ENCODE measurements at regions not wholly inside any gene's neighbourhood (a gene's known extent, or its start where the extent isn't known, plus 50 kb on each side); places are given as distances from the start of the nearest gene placed in this dataset.

DNA sequence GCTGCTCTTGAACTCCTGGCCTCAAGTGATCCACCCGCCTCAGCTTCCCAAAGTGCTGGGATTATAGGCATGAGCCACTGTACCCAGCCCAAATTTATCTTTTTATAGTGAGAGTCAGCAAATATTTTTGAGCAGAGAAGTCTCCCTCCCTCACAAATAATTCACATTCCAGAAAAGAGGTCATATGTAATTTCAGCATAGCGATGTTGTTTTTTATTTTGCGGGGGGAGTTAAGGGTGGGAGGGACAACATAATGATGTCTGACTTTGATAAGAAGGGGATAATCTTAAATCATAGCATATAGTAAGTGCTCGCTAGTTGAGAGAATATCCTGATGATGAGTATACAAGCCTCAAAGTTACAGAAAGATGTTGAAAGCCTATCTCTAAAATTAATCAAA lies 1090.2 kb upstream of the ACVR2A start:
- DNase-seq (ENCODE audit: low spot score) = no peak
- TF ChIP-seq, protein P1, sequence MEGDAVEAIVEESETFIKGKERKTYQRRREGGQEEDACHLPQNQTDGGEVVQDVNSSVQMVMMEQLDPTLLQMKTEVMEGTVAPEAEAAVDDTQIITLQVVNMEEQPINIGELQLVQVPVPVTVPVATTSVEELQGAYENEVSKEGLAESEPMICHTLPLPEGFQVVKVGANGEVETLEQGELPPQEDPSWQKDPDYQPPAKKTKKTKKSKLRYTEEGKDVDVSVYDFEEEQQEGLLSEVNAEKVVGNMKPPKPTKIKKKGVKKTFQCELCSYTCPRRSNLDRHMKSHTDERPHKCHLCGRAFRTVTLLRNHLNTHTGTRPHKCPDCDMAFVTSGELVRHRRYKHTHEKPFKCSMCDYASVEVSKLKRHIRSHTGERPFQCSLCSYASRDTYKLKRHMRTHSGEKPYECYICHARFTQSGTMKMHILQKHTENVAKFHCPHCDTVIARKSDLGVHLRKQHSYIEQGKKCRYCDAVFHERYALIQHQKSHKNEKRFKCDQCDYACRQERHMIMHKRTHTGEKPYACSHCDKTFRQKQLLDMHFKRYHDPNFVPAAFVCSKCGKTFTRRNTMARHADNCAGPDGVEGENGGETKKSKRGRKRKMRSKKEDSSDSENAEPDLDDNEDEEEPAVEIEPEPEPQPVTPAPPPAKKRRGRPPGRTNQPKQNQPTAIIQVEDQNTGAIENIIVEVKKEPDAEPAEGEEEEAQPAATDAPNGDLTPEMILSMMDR (conservative IDR thresholded peaks at IDR 0.05; ENCODE audit: low read depth) = no peak
- POLR2A ChIA-PET (ENCODE audit: low non-redundant PET) = no interaction called here
- H3K27ac ChIP-seq = no peak overlapping the region
- CTCF ChIA-PET = interaction anchor here (0.7 kb wide), 1 partner anchor 70 kb away, joined by 10 read pairs; no protein-coding TSS in a partner anchor

DNA sequence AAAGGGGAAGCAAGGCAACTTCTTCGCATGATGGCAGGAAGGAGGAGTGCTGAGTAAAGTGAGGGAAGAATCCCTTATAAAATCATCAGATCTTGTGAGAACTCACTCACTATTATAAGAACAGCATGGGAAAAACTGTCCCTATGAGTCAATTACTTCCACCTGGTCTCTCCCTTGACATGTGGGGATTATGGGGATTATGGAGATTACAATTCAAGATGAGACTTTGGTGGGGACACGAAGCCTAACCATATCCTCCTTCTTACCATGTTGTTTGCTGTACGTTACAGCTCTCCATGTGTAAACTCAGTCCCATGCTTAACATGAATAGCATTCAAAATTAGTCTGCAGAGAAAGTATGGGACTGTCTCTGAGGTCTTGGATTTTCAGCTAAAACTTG lies 1096.8 kb upstream of the ACVR2A start:
- no peak for DNase-seq (ENCODE audit: low spot score)
- ChIA-PET CTCF (no interaction called here), POLR2A (ENCODE audit: low non-redundant PET) (no interaction called here)
- TF ChIP-seq, protein P1 (conservative IDR thresholded peaks at IDR 0.05; ENCODE audit: low read depth) = no peak
- no peak overlapping the region for H3K27ac ChIP-seq

GRCh38 chr2:146741260-146741659 lies 1103.6 kb upstream of the ACVR2A start:
- ChIA-PET POLR2A (ENCODE audit: low non-redundant PET) (no interaction called here), CTCF (no interaction called here)
- DNase-seq (ENCODE audit: low spot score) = no peak
- no peak overlapping the region for H3K27ac ChIP-seq
- TF ChIP-seq, protein P1 (conservative IDR thresholded peaks at IDR 0.05; ENCODE audit: low read depth) = no peak

GRCh38 chr2:146734821-146735190 lies 1110.0 kb upstream of the ACVR2A start:
- POLR2A ChIA-PET (ENCODE audit: low non-redundant PET) = no interaction called here
- H3K27ac ChIP-seq = no peak overlapping the region
- TF ChIP-seq, protein P1 (conservative IDR thresholded peaks at IDR 0.05; ENCODE audit: low read depth) = no peak
- no peak for DNase-seq (ENCODE audit: low spot score)
- CTCF ChIA-PET = no interaction called here

- no peak overlapping the region for H3K27ac ChIP-seq
- CTCF ChIA-PET = interaction anchor here (0.6 to 1.0 kb wide), 10 partner anchors 14 to 1338 kb away, joined by 3 read pairs; no protein-coding TSS in a partner anchor
- POLR2A ChIA-PET (ENCODE audit: low non-redundant PET) = no interaction called here
- peak; percentile 46 for DNase-seq (ENCODE audit: low spot score)
- TF ChIP-seq, protein P1 (conservative IDR thresholded peaks at IDR 0.05; ENCODE audit: low read depth) = peak; percentile 65
Measured at GRCh38 chr2:146734042-146734820, 1110.6 kb upstream of the ACVR2A start.

GRCh38 chr2:146730882-146731281 lies 1113.9 kb upstream of the ACVR2A start:
- TF ChIP-seq, protein P1 (conservative IDR thresholded peaks at IDR 0.05; ENCODE audit: low read depth) = no peak
- ChIA-PET POLR2A (ENCODE audit: low non-redundant PET) (no interaction called here), CTCF (no interaction called here)
- H3K27ac ChIP-seq = no peak overlapping the region
- DNase-seq (ENCODE audit: low spot score) = no peak
